Inflammatory macrophage treated with lipopolysaccharide for 4 hours (primary cell): ENCODE measurements at regions not wholly inside any gene's neighbourhood (a gene's known extent, or its start where the extent isn't known, plus 50 kb on each side); places are given as distances from the start of the nearest gene placed in this dataset.
"Not testable (repeated sequence)": the region's sequence is repeated elsewhere in the genome, so short reads cannot be mapped to it uniquely, and the experiment has no call there.

ENCODE experiments used
- DNase-seq: peaks from one replicate; pipeline ENCODE4 v3.0.0-alpha.2; 2020

GRCh38 chr2:90238505-90239230 lies 1547.2 kb downstream of the RPIA start:
- DNase-seq, result not testable (repeated sequence)

GRCh38 chr2:90239769-90240168 lies 1548.3 kb downstream of the RPIA start:
- DNase-seq, result not testable (repeated sequence)

GRCh38 chr2:90244902-90245765 lies 1553.7 kb downstream of the RPIA start:
- not testable (repeated sequence) for DNase-seq

- not testable (repeated sequence) for DNase-seq
These were observed 1556.9 kb downstream of the RPIA start for GRCh38 chr2:90248400-90248799.

- DNase-seq, result not testable (repeated sequence)
These were observed 1558.9 kb downstream of the RPIA start for GRCh38 chr2:90250350-90250749.

GRCh38 chr2:90251576-90251975 lies 1560.1 kb downstream of the RPIA start:
- not testable (repeated sequence) for DNase-seq

- DNase-seq, result not testable (repeated sequence)
These were observed 1561.8 kb downstream of the RPIA start for GRCh38 chr2:90253306-90253705.

GRCh38 chr2:90266888-90267287 lies 1575.4 kb downstream of the RPIA start:
- DNase-seq, result not testable (repeated sequence)

GRCh38 chr2:90287751-90288150 lies 1596.3 kb downstream of the RPIA start:
- not testable (repeated sequence) for DNase-seq

- not testable (repeated sequence) for DNase-seq
These were observed 1596.9 kb downstream of the RPIA start for GRCh38 chr2:90288396-90288795.

- DNase-seq, result not testable (repeated sequence)
These were observed 1598.0 kb downstream of the RPIA start for GRCh38 chr2:90289291-90289980.

- not testable (repeated sequence) for DNase-seq
These were observed 1599.2 kb downstream of the RPIA start for GRCh38 chr2:90290701-90291100.

GRCh38 chr2:90291168-90291883 lies 1599.9 kb downstream of the RPIA start:
- DNase-seq, result not testable (repeated sequence)

- DNase-seq, result not testable (repeated sequence)
These were observed 1600.5 kb downstream of the RPIA start for GRCh38 chr2:90291934-90292333.

GRCh38 chr2:90292451-90292850 lies 1601.0 kb downstream of the RPIA start:
- not testable (repeated sequence) for DNase-seq

- not testable (repeated sequence) for DNase-seq
These were observed 1601.8 kb downstream of the RPIA start for GRCh38 chr2:90293224-90293623.

- DNase-seq, result not testable (repeated sequence)
These were observed 1602.3 kb downstream of the RPIA start for GRCh38 chr2:90293806-90294205.

GRCh38 chr2:90295036-90295750 lies 1603.7 kb downstream of the RPIA start:
- DNase-seq, result not testable (repeated sequence)

- DNase-seq, result not testable (repeated sequence)
These were observed 1605.0 kb downstream of the RPIA start for GRCh38 chr2:90296484-90296777.

- not testable (repeated sequence) for DNase-seq
These were observed 1606.2 kb downstream of the RPIA start for GRCh38 chr2:90297701-90298100.

- not testable (repeated sequence) for DNase-seq
These were observed 1606.8 kb downstream of the RPIA start for GRCh38 chr2:90298126-90298755.
